Heart left ventricle (tissue), 16 donors: ENCODE measurements at regions not wholly inside any gene's neighbourhood (a gene's known extent, or its start where the extent isn't known, plus 50 kb on each side); places are given as distances from the start of the nearest gene placed in this dataset.

Source experiments
- ATAC-seq, 4 donors: fragments of 200-7000 bp; cut with Tn5 transposase; one replicate each; pipeline ENCODE4 v1.9.1; 2020 to 2022; ENCODE audit warnings: moderate library complexity in 4 of 4, mild to moderate bottlenecking in 3 of 4, moderate number of reproducible peaks in 1 of 4
- DNase-seq, 5 donors: peaks; one replicate each; pipeline ENCODE4 v3.0.0-alpha.2; 2020
- H3K27ac ChIP-seq, 12 donors: fragments of 200-600 bp; sonication (generic) in 4 of 12; one replicate each; pipeline versions ENCODE4 v1.5.0 to v1.8.0; 2016 to 2022; ENCODE audit warnings: mild to moderate bottlenecking in 2 of 12
- H3K27me3 ChIP-seq, 9 donors: fragments of 200-600 bp; sonication (generic) in 2 of 9; one replicate each; pipeline versions ENCODE4 v1.5.1 to v1.8.0; 2016 to 2022; ENCODE audit warnings: mild to moderate bottlenecking in 3 of 9
- H3K36me3 ChIP-seq, 9 donors: fragments of 200-600 bp; sonication (generic) in 2 of 9; one replicate each; pipeline versions ENCODE4 v1.5.0 to v1.8.0; 2018 to 2022; ENCODE audit warnings: mild to moderate bottlenecking in 2 of 9
- H3K4me1 ChIP-seq, 12 donors: fragments of 200-600 bp; sonication (generic) in 4 of 12; one replicate each; pipeline versions ENCODE4 v1.5.0 to v1.8.0; 2016 to 2022; ENCODE audit warnings: mild to moderate bottlenecking in 3 of 12
- H3K4me3 ChIP-seq, 12 donors: fragments of 200-600 bp; sonication (generic) in 4 of 12; one replicate each; pipeline versions ENCODE4 v1.5.0 to v1.8.0; 2017 to 2022; ENCODE audit warnings: mild to moderate bottlenecking in 9 of 12, moderate library complexity in 4 of 12
- H3K9me3 ChIP-seq, 12 donors: fragments of 200-600 bp; sonication (generic) in 4 of 12; one replicate each; pipeline versions ENCODE4 v1.5.0 to v1.8.0; 2016 to 2022; ENCODE audit warnings: mild to moderate bottlenecking in 1 of 12
- CTCF ChIP-seq, 12 donors: fragments of 200-600 bp; sonication (generic) in 4 of 12; IDR thresholded peaks; one replicate each; pipeline versions ENCODE4 v1.5.0 to v1.8.0; 2018 to 2022; ENCODE audit warnings: antibody characterized with exemption in 12 of 12, mild to moderate bottlenecking in 5 of 12
- POLR2A ChIP-seq, 2 donors: fragments of 450-650 bp; IDR thresholded peaks; one replicate each; pipeline ENCODE4 v1.6.1; 2017; ENCODE audit warnings: antibody characterized with exemption in 2 of 2, mild to moderate bottlenecking in 2 of 2, moderate library complexity in 2 of 2
- WGBS, 4 donors: extraction: QIAGEN DNeasy Blood & Tissue Kit in 2 of 4; methylation state at CpG; one replicate each; pipeline versions ENCODE4 v1.1.5 to v1.1.7; 2013 to 2018; 5-methylcytosine and 5-hydroxymethylcytosine counted together
- intact Hi-C, 10 donors: fragments of 100-400 bp; cut with DNase I; formaldehyde crosslinking; loops; one replicate each; pipeline versions ENCODE4 v1.11.1 to v1.14.2; 2022
- donor health status: ischemic (EF 13 %, LVEDD 7.1; RV severe dilation, severe dysfunction).
- donor health status: healthy with polysubstance abuse.
- donor health status: DM: no; HTN: yes; CAD: no.
- donor health status: DM: no; HTN: no; CAD: no.
- donor health status: ischemic (EF 25% LVEDD 6.9; RV normal size, moderate dysfunction).
- donor health status: ischemic (EF 25% LVEDD 5.7; RV mildly dilated, moderate dysfunction).
- donor health status: healthy.
- donor health status: DM: yes; HTN: yes; CAD: no.
- donor health status: ischemic (EF 35%, LVEDD 5.7; RV mildly dilated, moderate dysfunction).
- donor health status: nonischemic (EF 11% LVEDD 7.7; RV severe dilation, severe dysfunction).
- donor health status: DM: yes; HTN: yes; CAD: no.
- donor health status: PGD.
- donor health status: ischemic (EF 29% LVEDD 5.4; RV normal size, mild dysfunction).
- donor health status: nonischemic (EF 23%, LVEDD 6.1; RV moderate dilation, normal function).

- no peak for TF ChIP-seq POLR2A (IDR thresholded peaks at IDR 0.05)
- TF ChIP-seq CTCF (IDR thresholded peaks at IDR 0.05) = peak in 3 of 12 donors; percentile 10 to 24 (median 21)
Observed at GRCh38 chr2:199596549-199596948, 138.8 kb upstream of the SATB2 start.

GRCh38 chr2:199594443-199594842 lies 136.7 kb upstream of the SATB2 start:
- WGBS, 4 donors = 66 to 100% (median 80%) methylated on average over 3 to 5 of the region's 5 CpGs
- Histone ChIP-seq H3K36me3 (no peaks in the 10 kb centered on the region), H3K27me3 (peaks cover 0 to 7% (median 0%) of the 10 kb centered on the region in 9 donors), H3K4me3 (no peak overlapping the region), H3K27ac (no peak overlapping the region), H3K4me1 (no peaks in the 10 kb centered on the region), H3K9me3 (no peaks in the 10 kb centered on the region)
- DNase-seq (no peak), ATAC-seq (no peak)
- intact Hi-C loops = no loop called here
- no peak for TF ChIP-seq POLR2A (IDR thresholded peaks at IDR 0.05)
- no peak for TF ChIP-seq CTCF (IDR thresholded peaks at IDR 0.05)

More at GRCh38 chr2:199596549-199596948, 138.8 kb upstream of the SATB2 start:
- no peak overlapping the region for H3K4me3 ChIP-seq
- no peak for ATAC-seq
- WGBS, 4 donors = 55 to 77% (median 66%) methylated on average over 1 of the region's 1 CpG
- no peaks in the 10 kb centered on the region for H3K4me1 ChIP-seq
- intact Hi-C loops = no loop called here
- H3K9me3 ChIP-seq = no peaks in the 10 kb centered on the region
- no peaks in the 10 kb centered on the region for H3K36me3 ChIP-seq
- DNase-seq = no peak
- H3K27ac ChIP-seq = no peak overlapping the region
- peaks cover 0 to 7% (median 0%) of the 10 kb centered on the region in 9 donors for H3K27me3 ChIP-seq

- Histone ChIP-seq H3K36me3 (no peaks in the 10 kb centered on the region), H3K27me3 (peaks cover 0 to 18% (median 0%) of the 10 kb centered on the region in 9 donors), H3K4me1 (no peaks in the 10 kb centered on the region), H3K27ac (no peak overlapping the region), H3K9me3 (no peaks in the 10 kb centered on the region), H3K4me3 (no peak overlapping the region)
- TF ChIP-seq CTCF (IDR thresholded peaks at IDR 0.05) (no peak), POLR2A (IDR thresholded peaks at IDR 0.05) (no peak)
- intact Hi-C loops = no loop called here
- ATAC-seq (no peak), DNase-seq (no peak)
- WGBS, 4 donors = 54 to 66% (median 63%) methylated on average over 4 of the region's 4 CpGs
Observed at GRCh38 chr2:199591826-199592225, 134.1 kb upstream of the SATB2 start.

- peaks cover 0 to 18% (median 0%) of the 10 kb centered on the region in 9 donors for H3K27me3 ChIP-seq
- no peak for DNase-seq
- intact Hi-C loops = no loop called here
- H3K9me3 ChIP-seq = no peaks in the 10 kb centered on the region
- WGBS, 4 donors = 50 to 61% (median 58%) methylated on average over 5 of the region's 5 CpGs
- no peak overlapping the region for H3K4me3 ChIP-seq
- no peak for TF ChIP-seq CTCF (IDR thresholded peaks at IDR 0.05)
- TF ChIP-seq POLR2A (IDR thresholded peaks at IDR 0.05) = no peak
- H3K27ac ChIP-seq = no peak overlapping the region
- no peaks in the 10 kb centered on the region for H3K36me3 ChIP-seq
- no peaks in the 10 kb centered on the region for H3K4me1 ChIP-seq
- no peak for ATAC-seq
Observed at GRCh38 chr2:199590321-199591203, 132.8 kb upstream of the SATB2 start.
